ENCODE measurements at regions not wholly inside any gene's neighbourhood (a gene's known extent, or its start where the extent isn't known, plus 50 kb on each side); places are given as distances from the start of the nearest gene placed in this dataset.

DNA sequence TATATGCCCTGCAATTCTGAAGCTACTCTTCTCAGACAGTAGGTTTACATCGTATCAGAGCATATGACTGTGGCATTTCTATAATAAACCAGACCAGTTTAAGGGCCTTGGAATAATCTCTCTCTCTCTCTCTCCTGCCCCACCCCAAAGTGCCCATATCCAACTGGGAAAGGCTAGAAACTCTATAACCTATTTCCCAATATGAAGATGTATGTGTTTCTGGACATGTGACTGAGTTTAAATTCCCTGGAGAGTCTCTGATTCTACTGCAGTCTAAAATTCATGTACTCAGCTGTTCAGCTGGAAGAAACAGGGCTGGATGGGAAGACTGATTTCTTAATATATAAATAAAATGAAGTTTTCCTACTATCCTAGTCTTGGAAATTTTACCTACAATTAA is 91.9 kb upstream of the MBNL2 start:
- H3K4me3 ChIP-seq (ENCODE audit: low read depth in 1 of 2, low read length in 2 of 2): no peak overlapping the region
- H3K4me1 ChIP-seq (ENCODE audit: control insufficient read depth in 2 of 2, insufficient read depth in 2 of 2, low read length in 1 of 2): peaks cover 5% of the 10 kb centered on the region in 2 donors
- no peaks in the 10 kb centered on the region for H3K27me3 ChIP-seq (ENCODE audit: control insufficient read depth in 1 of 2, insufficient read depth in 2 of 2, low read length in 2 of 2)
- H3K27ac ChIP-seq (ENCODE audit: low read depth in 2 of 2, low read length in 1 of 2): no peak overlapping the region
- no peaks in the 10 kb centered on the region for H3K9me3 ChIP-seq (ENCODE audit: control insufficient read depth in 2 of 2, insufficient read depth in 1 of 2, low read depth in 1 of 2, low read length in 1 of 2)
- no peaks in the 10 kb centered on the region for H3K36me3 ChIP-seq (ENCODE audit: control insufficient read depth in 2 of 2, insufficient read depth in 2 of 2, low read length in 1 of 2)
- 87 to 88% methylated on average over 1 of the region's 1 CpG for WGBS, 2 donors

DNA sequence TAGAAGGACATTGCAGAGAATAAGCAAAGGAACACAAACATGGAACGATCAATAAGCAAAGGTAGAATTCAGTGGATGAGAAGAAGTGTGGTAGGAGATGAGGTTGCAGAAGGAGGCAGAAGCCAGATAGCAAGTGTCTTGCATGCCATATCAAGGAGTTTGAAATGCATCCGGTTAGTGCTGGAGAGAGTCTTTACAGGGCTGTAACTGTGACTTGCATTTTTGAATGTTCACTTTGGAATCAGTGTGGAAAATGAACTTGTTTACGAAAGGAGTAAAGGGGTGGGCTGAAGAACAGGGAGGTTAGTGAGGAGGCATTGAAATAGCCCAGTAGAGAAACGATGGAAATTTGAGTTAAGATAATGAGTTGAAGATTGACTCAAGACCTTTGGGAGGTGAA is 90.7 kb upstream of the MBNL2 start:
- H3K27me3 ChIP-seq (ENCODE audit: control insufficient read depth in 1 of 2, insufficient read depth in 2 of 2, low read length in 2 of 2): no peaks in the 10 kb centered on the region
- H3K4me1 ChIP-seq (ENCODE audit: control insufficient read depth in 2 of 2, insufficient read depth in 2 of 2, low read length in 1 of 2): no peaks in the 10 kb centered on the region
- H3K27ac ChIP-seq (ENCODE audit: low read depth in 2 of 2, low read length in 1 of 2): no peak overlapping the region
- H3K9me3 ChIP-seq (ENCODE audit: control insufficient read depth in 2 of 2, insufficient read depth in 1 of 2, low read depth in 1 of 2, low read length in 1 of 2): no peaks in the 10 kb centered on the region
- WGBS, 2 donors: 90 to 92% methylated on average over 4 of the region's 4 CpGs
- no peak overlapping the region for H3K4me3 ChIP-seq (ENCODE audit: low read depth in 1 of 2, low read length in 2 of 2)
- H3K36me3 ChIP-seq (ENCODE audit: control insufficient read depth in 2 of 2, insufficient read depth in 2 of 2, low read length in 1 of 2): no peaks in the 10 kb centered on the region

DNA sequence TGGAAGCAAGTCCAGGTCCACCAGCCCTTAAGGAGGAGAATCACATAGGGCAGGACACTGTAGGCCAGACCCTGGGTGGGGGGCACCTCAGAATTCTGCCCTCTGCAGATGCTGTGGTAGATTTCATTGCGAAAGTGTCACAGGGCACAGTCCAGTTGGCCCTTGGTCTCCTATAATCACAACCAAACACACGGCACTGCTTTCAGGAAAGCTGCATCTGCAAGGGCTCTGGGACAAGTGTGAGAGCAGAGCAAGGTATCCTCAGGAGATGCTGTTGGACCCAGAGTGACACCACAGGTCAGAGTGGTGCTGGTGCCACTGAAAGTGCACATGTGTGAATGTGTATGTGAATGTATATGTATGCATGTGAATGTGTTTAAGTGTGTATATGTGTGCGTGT is 88.6 kb upstream of the MBNL2 start:
- H3K36me3 ChIP-seq (ENCODE audit: control insufficient read depth in 2 of 2, insufficient read depth in 2 of 2, low read length in 1 of 2): no peaks in the 10 kb centered on the region
- H3K27me3 ChIP-seq (ENCODE audit: control insufficient read depth in 1 of 2, insufficient read depth in 2 of 2, low read length in 2 of 2): no peaks in the 10 kb centered on the region
- no peaks in the 10 kb centered on the region for H3K4me1 ChIP-seq (ENCODE audit: control insufficient read depth in 2 of 2, insufficient read depth in 2 of 2, low read length in 1 of 2)
- no peaks in the 10 kb centered on the region for H3K9me3 ChIP-seq (ENCODE audit: control insufficient read depth in 2 of 2, insufficient read depth in 1 of 2, low read depth in 1 of 2, low read length in 1 of 2)
- 93 to 97% methylated on average over 3 of the region's 3 CpGs for WGBS, 2 donors
- H3K27ac ChIP-seq (ENCODE audit: low read depth in 2 of 2, low read length in 1 of 2): no peak overlapping the region
- no peak overlapping the region for H3K4me3 ChIP-seq (ENCODE audit: low read depth in 1 of 2, low read length in 2 of 2)

DNA sequence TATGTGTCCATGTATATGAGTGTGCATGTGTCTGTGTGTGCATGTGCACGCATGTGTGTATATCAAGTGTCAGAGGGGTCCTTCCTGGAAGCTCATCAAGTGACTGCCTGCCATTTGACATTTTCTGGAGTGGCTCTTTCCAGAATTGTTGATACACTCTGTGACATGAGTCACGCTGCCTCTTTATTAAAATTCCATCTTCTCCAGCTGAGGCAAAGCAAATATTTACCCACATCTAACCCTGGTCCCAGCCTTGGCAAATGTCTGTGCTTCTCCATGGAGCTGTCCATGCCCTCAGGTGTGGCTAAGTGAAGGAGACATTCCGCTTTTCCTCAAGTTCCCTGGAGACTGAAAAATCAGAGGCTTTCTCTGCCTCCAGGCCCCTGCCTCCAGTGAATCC is 88.2 kb upstream of the MBNL2 start:
- no peaks in the 10 kb centered on the region for H3K4me1 ChIP-seq (ENCODE audit: control insufficient read depth in 2 of 2, insufficient read depth in 2 of 2, low read length in 1 of 2)
- no peak overlapping the region for H3K27ac ChIP-seq (ENCODE audit: low read depth in 2 of 2, low read length in 1 of 2)
- WGBS, 2 donors: 71 to 77% methylated on average over 3 of the region's 3 CpGs
- no peaks in the 10 kb centered on the region for H3K36me3 ChIP-seq (ENCODE audit: control insufficient read depth in 2 of 2, insufficient read depth in 2 of 2, low read length in 1 of 2)
- no peaks in the 10 kb centered on the region for H3K27me3 ChIP-seq (ENCODE audit: control insufficient read depth in 1 of 2, insufficient read depth in 2 of 2, low read length in 2 of 2)
- H3K9me3 ChIP-seq (ENCODE audit: control insufficient read depth in 2 of 2, insufficient read depth in 1 of 2, low read depth in 1 of 2, low read length in 1 of 2): no peaks in the 10 kb centered on the region
- no peak overlapping the region for H3K4me3 ChIP-seq (ENCODE audit: low read depth in 1 of 2, low read length in 2 of 2)

DNA sequence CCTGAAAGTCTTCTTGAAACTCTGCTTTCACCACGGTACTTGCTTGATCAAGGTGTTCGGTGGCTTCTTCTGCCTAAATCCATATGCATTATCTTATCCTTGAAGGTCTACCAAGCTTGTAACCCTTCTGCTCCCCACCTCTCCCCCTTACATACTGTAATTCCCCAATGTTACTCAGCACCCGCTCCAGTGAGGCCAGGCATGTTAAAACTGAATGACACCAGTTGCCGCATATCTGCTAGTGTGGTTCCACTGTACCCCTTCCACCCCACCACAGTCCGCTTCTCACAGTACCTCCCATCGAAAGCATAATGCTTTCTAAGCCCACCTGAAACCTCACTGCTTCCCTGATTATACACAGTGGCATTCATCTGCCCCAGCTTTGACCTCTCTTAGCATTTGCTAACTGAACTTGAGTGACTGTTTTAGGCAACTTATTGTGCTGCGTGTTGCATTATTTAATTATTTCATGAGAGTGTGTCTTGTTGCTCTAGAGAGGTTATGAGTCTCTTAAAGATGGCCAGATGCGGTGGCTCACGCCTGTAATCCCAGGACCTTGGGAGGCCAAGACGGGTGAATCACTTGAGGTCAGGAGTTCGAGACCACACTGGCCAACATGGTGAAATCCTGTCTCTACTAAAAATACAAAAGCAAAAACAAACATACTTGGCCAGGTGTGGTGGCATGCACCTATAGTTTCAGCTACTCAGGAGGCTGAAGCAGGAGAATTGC is 87.6 kb upstream of the MBNL2 start:
- H3K36me3 ChIP-seq (ENCODE audit: control insufficient read depth in 2 of 2, insufficient read depth in 2 of 2, low read length in 1 of 2): no peaks in the 10 kb centered on the region
- H3K9me3 ChIP-seq (ENCODE audit: control insufficient read depth in 2 of 2, insufficient read depth in 1 of 2, low read depth in 1 of 2, low read length in 1 of 2): no peaks in the 10 kb centered on the region
- no peaks in the 10 kb centered on the region for H3K27me3 ChIP-seq (ENCODE audit: control insufficient read depth in 1 of 2, insufficient read depth in 2 of 2, low read length in 2 of 2)
- no peaks in the 10 kb centered on the region for H3K4me1 ChIP-seq (ENCODE audit: control insufficient read depth in 2 of 2, insufficient read depth in 2 of 2, low read length in 1 of 2)
- no peak overlapping the region for H3K27ac ChIP-seq (ENCODE audit: low read depth in 2 of 2, low read length in 1 of 2)
- H3K4me3 ChIP-seq (ENCODE audit: low read depth in 1 of 2, low read length in 2 of 2): no peak overlapping the region
- WGBS, 2 donors: 93 to 95% methylated on average over 11 of the region's 11 CpGs

DNA sequence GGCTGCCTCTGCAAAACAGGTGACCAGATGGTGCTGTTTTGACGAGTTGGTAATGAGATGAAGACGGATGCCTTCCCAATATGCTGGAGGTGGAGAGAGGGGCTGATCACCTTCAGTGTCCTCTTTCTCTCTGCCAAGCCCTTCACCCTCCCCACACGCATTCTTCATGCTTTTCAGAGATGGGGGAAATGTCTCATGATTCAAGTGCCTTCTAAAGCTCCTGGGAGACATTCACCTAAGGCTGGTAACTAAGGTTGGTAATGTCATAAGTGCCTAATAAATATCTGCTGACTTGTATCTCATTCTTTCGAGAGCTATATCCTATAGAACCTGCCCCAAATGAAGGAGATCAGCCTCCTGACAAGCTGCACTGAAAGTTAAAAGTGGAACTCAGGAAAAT is 86.2 kb upstream of the MBNL2 start:
- H3K4me3 ChIP-seq (ENCODE audit: low read depth in 1 of 2, low read length in 2 of 2): no peak overlapping the region
- no peaks in the 10 kb centered on the region for H3K9me3 ChIP-seq (ENCODE audit: control insufficient read depth in 2 of 2, insufficient read depth in 1 of 2, low read depth in 1 of 2, low read length in 1 of 2)
- no peaks in the 10 kb centered on the region for H3K27me3 ChIP-seq (ENCODE audit: control insufficient read depth in 1 of 2, insufficient read depth in 2 of 2, low read length in 2 of 2)
- peaks cover 0 to 3% of the 10 kb centered on the region in 2 donors for H3K4me1 ChIP-seq (ENCODE audit: control insufficient read depth in 2 of 2, insufficient read depth in 2 of 2, low read length in 1 of 2)
- no peak overlapping the region for H3K27ac ChIP-seq (ENCODE audit: low read depth in 2 of 2, low read length in 1 of 2)
- 64 to 67% methylated on average over 4 of the region's 4 CpGs for WGBS, 2 donors
- no peaks in the 10 kb centered on the region for H3K36me3 ChIP-seq (ENCODE audit: control insufficient read depth in 2 of 2, insufficient read depth in 2 of 2, low read length in 1 of 2)

DNA sequence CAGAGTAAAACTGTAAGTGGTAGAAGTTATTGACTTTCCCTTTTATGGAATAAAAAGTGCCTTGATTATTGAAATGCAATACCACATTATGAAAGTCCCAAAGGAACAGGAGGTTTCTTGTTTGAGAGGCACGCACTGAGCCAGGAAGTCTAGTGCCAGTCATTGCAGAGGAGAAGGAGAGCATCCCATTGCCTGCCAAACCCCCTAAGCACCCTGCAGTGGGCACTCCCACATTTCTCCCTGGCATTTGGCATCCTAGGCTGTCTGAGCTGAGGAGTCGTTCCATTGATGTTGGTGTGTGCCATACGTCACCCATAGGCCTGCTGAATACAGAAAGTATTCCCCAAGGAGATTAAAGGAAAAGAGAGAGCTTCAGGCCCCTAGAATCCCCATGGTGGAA is 85.7 kb upstream of the MBNL2 start:
- no peaks in the 10 kb centered on the region for H3K36me3 ChIP-seq (ENCODE audit: control insufficient read depth in 2 of 2, insufficient read depth in 2 of 2, low read length in 1 of 2)
- H3K27me3 ChIP-seq (ENCODE audit: control insufficient read depth in 1 of 2, insufficient read depth in 2 of 2, low read length in 2 of 2): no peaks in the 10 kb centered on the region
- H3K4me3 ChIP-seq (ENCODE audit: low read depth in 1 of 2, low read length in 2 of 2): no peak overlapping the region
- peaks cover 0 to 3% of the 10 kb centered on the region in 2 donors for H3K4me1 ChIP-seq (ENCODE audit: control insufficient read depth in 2 of 2, insufficient read depth in 2 of 2, low read length in 1 of 2)
- no peaks in the 10 kb centered on the region for H3K9me3 ChIP-seq (ENCODE audit: control insufficient read depth in 2 of 2, insufficient read depth in 1 of 2, low read depth in 1 of 2, low read length in 1 of 2)
- no peak overlapping the region for H3K27ac ChIP-seq (ENCODE audit: low read depth in 2 of 2, low read length in 1 of 2)
- 58 to 66% methylated on average over 3 of the region's 3 CpGs for WGBS, 2 donors

DNA sequence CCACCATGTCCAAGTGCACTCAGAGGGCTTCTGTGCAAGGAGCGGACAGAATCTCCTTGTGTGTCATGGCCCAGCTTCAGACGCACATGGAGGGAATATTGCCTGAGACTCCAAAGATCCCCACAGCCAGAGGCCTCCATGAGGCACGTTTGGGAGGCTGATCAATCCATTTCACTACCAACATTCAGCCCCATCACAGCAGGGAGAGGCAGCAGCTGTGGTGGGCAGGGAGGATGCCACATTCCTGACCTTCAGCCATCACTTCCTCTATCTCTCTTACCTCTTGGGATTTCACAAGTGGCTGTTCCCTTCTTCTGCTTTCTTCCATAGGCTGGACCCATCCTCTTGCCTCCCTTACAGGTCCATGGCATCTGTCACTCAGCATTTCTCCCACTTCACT is 82.4 kb upstream of the MBNL2 start:
- H3K27me3 ChIP-seq (ENCODE audit: control insufficient read depth in 1 of 2, insufficient read depth in 2 of 2, low read length in 2 of 2): no peaks in the 10 kb centered on the region
- no peak overlapping the region for H3K27ac ChIP-seq (ENCODE audit: low read depth in 2 of 2, low read length in 1 of 2)
- no peaks in the 10 kb centered on the region for H3K36me3 ChIP-seq (ENCODE audit: control insufficient read depth in 2 of 2, insufficient read depth in 2 of 2, low read length in 1 of 2)
- no peaks in the 10 kb centered on the region for H3K9me3 ChIP-seq (ENCODE audit: control insufficient read depth in 2 of 2, insufficient read depth in 1 of 2, low read depth in 1 of 2, low read length in 1 of 2)
- 84 to 88% methylated on average over 3 of the region's 3 CpGs for WGBS, 2 donors
- H3K4me1 ChIP-seq (ENCODE audit: control insufficient read depth in 2 of 2, insufficient read depth in 2 of 2, low read length in 1 of 2): peaks cover 2 to 3% of the 10 kb centered on the region in 2 donors
- no peak overlapping the region for H3K4me3 ChIP-seq (ENCODE audit: low read depth in 1 of 2, low read length in 2 of 2)

DNA sequence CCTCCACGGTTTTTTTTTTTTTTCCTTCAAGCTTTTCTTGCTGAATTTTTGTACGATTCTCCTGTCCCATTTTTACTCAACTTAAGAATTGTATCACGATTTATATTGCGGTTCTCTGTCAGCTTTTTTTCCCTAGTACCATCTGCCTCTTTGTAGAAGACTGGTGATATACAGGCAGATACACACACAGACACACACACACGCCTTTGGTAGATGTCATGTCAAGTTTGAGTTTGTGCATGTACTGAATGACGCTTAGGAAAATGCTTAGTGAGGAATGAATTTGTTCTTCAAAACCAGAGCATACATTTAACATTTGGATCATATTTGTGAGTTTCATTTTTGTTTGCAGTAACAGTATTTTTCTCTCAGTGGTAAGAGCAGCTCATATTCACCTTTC is 82.0 kb upstream of the MBNL2 start:
- Histone ChIP-seq H3K4me1 (ENCODE audit: control insufficient read depth in 2 of 2, insufficient read depth in 2 of 2, low read length in 1 of 2) (peaks cover 2 to 3% of the 10 kb centered on the region in 2 donors), H3K27ac (ENCODE audit: low read depth in 2 of 2, low read length in 1 of 2) (no peak overlapping the region), H3K4me3 (ENCODE audit: low read depth in 1 of 2, low read length in 2 of 2) (no peak overlapping the region), H3K27me3 (ENCODE audit: control insufficient read depth in 1 of 2, insufficient read depth in 2 of 2, low read length in 2 of 2) (no peaks in the 10 kb centered on the region), H3K36me3 (ENCODE audit: control insufficient read depth in 2 of 2, insufficient read depth in 2 of 2, low read length in 1 of 2) (no peaks in the 10 kb centered on the region), H3K9me3 (ENCODE audit: control insufficient read depth in 2 of 2, insufficient read depth in 1 of 2, low read depth in 1 of 2, low read length in 1 of 2) (no peaks in the 10 kb centered on the region)
- 84 to 85% methylated on average over 6 of the region's 6 CpGs for WGBS, 2 donors

DNA sequence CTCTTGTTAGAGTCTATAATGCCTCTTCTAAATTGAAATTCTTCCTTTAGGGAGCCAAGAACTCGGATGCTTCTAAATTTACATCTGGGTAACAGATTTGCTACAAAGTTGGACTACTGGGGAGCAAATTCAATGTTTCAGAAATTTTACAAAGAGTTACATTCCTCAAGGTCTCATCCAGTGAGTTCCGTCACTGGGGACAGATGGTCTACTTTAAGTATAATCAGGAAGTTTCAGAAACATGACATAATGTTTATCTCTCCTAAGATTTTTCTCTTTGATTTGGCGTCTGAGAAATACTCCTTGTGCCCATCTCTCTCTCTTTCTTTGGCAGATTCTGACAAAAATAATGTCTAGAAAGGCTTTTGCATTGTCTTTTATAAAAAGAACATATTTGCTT is 81.5 kb upstream of the MBNL2 start:
- Histone ChIP-seq H3K27me3 (ENCODE audit: control insufficient read depth in 1 of 2, insufficient read depth in 2 of 2, low read length in 2 of 2) (no peaks in the 10 kb centered on the region), H3K36me3 (ENCODE audit: control insufficient read depth in 2 of 2, insufficient read depth in 2 of 2, low read length in 1 of 2) (no peaks in the 10 kb centered on the region), H3K9me3 (ENCODE audit: control insufficient read depth in 2 of 2, insufficient read depth in 1 of 2, low read depth in 1 of 2, low read length in 1 of 2) (no peaks in the 10 kb centered on the region), H3K4me1 (ENCODE audit: control insufficient read depth in 2 of 2, insufficient read depth in 2 of 2, low read length in 1 of 2) (peaks cover 2 to 3% of the 10 kb centered on the region in 2 donors), H3K4me3 (ENCODE audit: low read depth in 1 of 2, low read length in 2 of 2) (no peak overlapping the region), H3K27ac (ENCODE audit: low read depth in 2 of 2, low read length in 1 of 2) (no peak overlapping the region)
- 68 to 71% methylated on average over 3 of the region's 3 CpGs for WGBS, 2 donors
